PC-3 (cell line): ENCODE measurements at regions not wholly inside any gene's neighbourhood (a gene's known extent, or its start where the extent isn't known, plus 50 kb on each side); places are given as distances from the start of the nearest gene placed in this dataset.
A peak's percentile ranks its signal among the peaks of the same experiment; 100 is the strongest.

Experiments used
- ATAC-seq: fragments of 200-7000 bp; cut with Tn5 transposase; 2 replicates; pipeline ENCODE4 v1.9.1; 2020; ENCODE audit warnings: mild to moderate bottlenecking, moderate library complexity
- BruUV-seq: library from RNA; stranded (reverse); fragments of 400-500 nt; replicated peaks from 2 replicates; lab custom pipeline; 2021; lab: Mats Ljungman, UMichigan
- CTCF ChIA-PET: fragments of 300-600 bp; sonication (Branson Sonifier 250); formaldehyde crosslinking; loops from one replicate; lab custom pipeline; 2022; ENCODE audit warnings: antibody characterized with exemption; lab: Charles Lee
- POLR2A ChIA-PET: fragments of 300-600 bp; sonication (Branson Sonifier 250); formaldehyde crosslinking; loops from one replicate; lab custom pipeline; 2022; ENCODE audit warnings: antibody characterized with exemption; ENCODE audit not compliant: unreplicated experiment; lab: Charles Lee
- DNase-seq: peaks from one replicate; pipeline ENCODE4 v3.0.0-alpha.2; 2015
- H2AFZ ChIP-seq: fragments of 300-600 bp; sonication (generic); 2 replicates; pipeline ENCODE4 v1.6.0; 2016; ENCODE audit warnings: antibody characterized with exemption, low read length
- H3F3A ChIP-seq: fragments of 300-600 bp; sonication (generic); one replicate; pipeline ENCODE4 v1.6.0; 2017; ENCODE audit warnings: antibody characterized with exemption, low read length, control low read depth, mild to moderate bottlenecking; ENCODE audit not compliant: unreplicated experiment
- H3K27ac ChIP-seq: fragments of 300-600 bp; sonication (generic); 2 replicates; pipeline ENCODE4 v1.5.1; 2016; ENCODE audit warnings: mild to moderate bottlenecking, low read length
- H3K27me3 ChIP-seq: fragments of 300-600 bp; sonication (generic); 2 replicates; pipeline ENCODE4 v1.6.1; 2016; ENCODE audit warnings: low read length, mixed read lengths
- H3K36me3 ChIP-seq: fragments of 300-600 bp; sonication (generic); 2 replicates; pipeline ENCODE4 v1.6.1; 2016; ENCODE audit warnings: low read depth, mixed run types, low read length, mixed read lengths
- H3K4me1 ChIP-seq: fragments of 300-600 bp; sonication (generic); 2 replicates; pipeline ENCODE4 v1.5.1; 2016; ENCODE audit warnings: low read length; ENCODE audit not compliant: insufficient read depth
- H3K4me2 ChIP-seq: fragments of 300-600 bp; sonication (generic); 2 replicates; pipeline ENCODE4 v1.6.0; 2016; ENCODE audit warnings: low read length
- H3K4me3 ChIP-seq: fragments of 300-600 bp; sonication (generic); 2 replicates; pipeline ENCODE4 v1.5.1; 2016; ENCODE audit warnings: mild to moderate bottlenecking, low read length, mixed read lengths
- H3K79me2 ChIP-seq: fragments of 300-600 bp; sonication (generic); 2 replicates; pipeline ENCODE4 v1.6.1; 2017; ENCODE audit warnings: low read length, mixed read lengths
- H3K9ac ChIP-seq: fragments of 300-600 bp; sonication (generic); 2 replicates; pipeline ENCODE4 v1.6.0; 2016; ENCODE audit warnings: mild to moderate bottlenecking, low read length
- H3K9me2 ChIP-seq: fragments of 300-600 bp; sonication (generic); replicated peaks from 2 replicates; pipeline ENCODE4 v1.6.1; 2016; ENCODE audit warnings: mixed run types, low read length, mixed read lengths
- H3K9me3 ChIP-seq: fragments of 300-600 bp; sonication (generic); 2 replicates; pipeline ENCODE4 v1.6.1; 2016; ENCODE audit warnings: low read length, mixed read lengths
- H4K20me1 ChIP-seq: fragments of 300-600 bp; sonication (generic); 2 replicates; pipeline ENCODE4 v1.6.1; 2016; ENCODE audit warnings: low read length, mixed read lengths
- EZH2 ChIP-seq: fragments of 300-600 bp; sonication (generic); IDR thresholded peaks from one replicate; pipeline ENCODE4 v1.6.1; 2017; ENCODE audit warnings: antibody characterized with exemption, mild to moderate bottlenecking, low read length; ENCODE audit not compliant: unreplicated experiment
- EZH2phosphoT487 ChIP-seq: fragments of 300-600 bp; sonication (generic); IDR thresholded peaks from 2 replicates; pipeline ENCODE4 v1.6.1; 2018; ENCODE audit warnings: mild to moderate bottlenecking, antibody characterized with exemption, low read length, borderline replicate concordance
- intact Hi-C: fragments of 100-400 bp; cut with micrococcal nuclease; formaldehyde crosslinking; loops from 2 replicates; pipeline ENCODE4 v1.9.0; 2023
- TF ChIP-seq, protein P1 (sequence below): fragments of 300-600 bp; sonication (generic); conservative IDR thresholded peaks from 2 replicates; pipeline ENCODE4 v1.5.1; 2017; ENCODE audit warnings: antibody characterized with exemption, low read depth, mild to moderate bottlenecking, low read length

DNA sequence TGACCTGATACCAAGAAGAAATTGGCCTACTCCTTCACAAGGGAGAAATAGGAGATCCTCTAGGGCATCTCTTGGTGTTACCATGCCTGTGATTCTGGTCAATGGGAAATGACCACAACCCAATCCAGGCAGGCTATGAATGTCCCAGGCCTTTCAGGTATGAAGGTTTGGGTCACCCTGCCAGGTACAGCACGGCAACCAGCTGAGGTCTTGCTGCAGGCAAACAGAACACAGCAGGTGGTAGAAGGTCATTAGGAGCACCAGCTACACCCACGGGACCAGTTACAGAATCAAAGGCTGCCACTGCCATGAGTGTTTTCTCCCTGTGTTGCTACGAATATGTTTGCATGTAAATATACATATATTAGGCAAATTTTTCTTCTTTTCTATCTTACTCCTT, 202.3 kb downstream of the ERMARD start:
- DNase-seq = no peak
- Histone ChIP-seq H4K20me1 (no peaks in the 10 kb centered on the region), H3K27ac (no peak overlapping the region), H3K9ac (no peak overlapping the region), H3K4me1 (no peaks in the 10 kb centered on the region; the same call in 1 of the 2 replicates), H2AFZ (no peak overlapping the region), H3K79me2 (no peaks in the 10 kb centered on the region), H3K27me3 (no peaks in the 10 kb centered on the region), H3F3A (no peaks in the 10 kb centered on the region), H3K9me3 (no peaks in the 10 kb centered on the region), H3K36me3 (no peaks in the 10 kb centered on the region), H3K4me2 (no peak overlapping the region), H3K4me3 (no peak overlapping the region), H3K9me2 (no peaks in the 10 kb centered on the region)
- no TSS peak for BruUV-seq
- ATAC-seq = no peak
- no peak for TF ChIP-seq EZH2phosphoT487
- TF ChIP-seq, protein P1, sequence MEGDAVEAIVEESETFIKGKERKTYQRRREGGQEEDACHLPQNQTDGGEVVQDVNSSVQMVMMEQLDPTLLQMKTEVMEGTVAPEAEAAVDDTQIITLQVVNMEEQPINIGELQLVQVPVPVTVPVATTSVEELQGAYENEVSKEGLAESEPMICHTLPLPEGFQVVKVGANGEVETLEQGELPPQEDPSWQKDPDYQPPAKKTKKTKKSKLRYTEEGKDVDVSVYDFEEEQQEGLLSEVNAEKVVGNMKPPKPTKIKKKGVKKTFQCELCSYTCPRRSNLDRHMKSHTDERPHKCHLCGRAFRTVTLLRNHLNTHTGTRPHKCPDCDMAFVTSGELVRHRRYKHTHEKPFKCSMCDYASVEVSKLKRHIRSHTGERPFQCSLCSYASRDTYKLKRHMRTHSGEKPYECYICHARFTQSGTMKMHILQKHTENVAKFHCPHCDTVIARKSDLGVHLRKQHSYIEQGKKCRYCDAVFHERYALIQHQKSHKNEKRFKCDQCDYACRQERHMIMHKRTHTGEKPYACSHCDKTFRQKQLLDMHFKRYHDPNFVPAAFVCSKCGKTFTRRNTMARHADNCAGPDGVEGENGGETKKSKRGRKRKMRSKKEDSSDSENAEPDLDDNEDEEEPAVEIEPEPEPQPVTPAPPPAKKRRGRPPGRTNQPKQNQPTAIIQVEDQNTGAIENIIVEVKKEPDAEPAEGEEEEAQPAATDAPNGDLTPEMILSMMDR = no peak
- no peak for TF ChIP-seq EZH2
- ChIA-PET CTCF (no interaction called here), POLR2A (no interaction called here)
- intact Hi-C loops = loop anchor here (5.0 kb wide), 1 partner anchor 564 kb away; no protein-coding TSS in a partner anchor

GRCh38 chr6:169950558-169950957, 199.1 kb downstream of the ERMARD start:
- H3K79me2 ChIP-seq = no peaks in the 10 kb centered on the region
- no TSS peak for BruUV-seq
- H3K9ac ChIP-seq = no peak overlapping the region
- DNase-seq = peak; percentile 38
- TF ChIP-seq EZH2phosphoT487 = no peak
- TF ChIP-seq, protein P1 = peak; percentile 51
- H3K9me2 ChIP-seq = no peaks in the 10 kb centered on the region
- H3K4me2 ChIP-seq = no peak overlapping the region
- H3K36me3 ChIP-seq = no peaks in the 10 kb centered on the region
- no peaks in the 10 kb centered on the region for H3F3A ChIP-seq
- no peaks in the 10 kb centered on the region for H4K20me1 ChIP-seq
- no peak overlapping the region for H3K4me3 ChIP-seq
- H3K4me1 ChIP-seq = no peaks in the 10 kb centered on the region
- no peak overlapping the region for H2AFZ ChIP-seq
- no peak for ATAC-seq
- intact Hi-C loops = loop anchor here (1.0 to 5.0 kb wide), 2 partner anchors 343 to 567 kb away; no protein-coding TSS in a partner anchor
- H3K9me3 ChIP-seq = no peaks in the 10 kb centered on the region
- CTCF ChIA-PET = no interaction called here
- no peak overlapping the region for H3K27ac ChIP-seq
- POLR2A ChIA-PET = no interaction called here
- H3K27me3 ChIP-seq = no peaks in the 10 kb centered on the region

DNA sequence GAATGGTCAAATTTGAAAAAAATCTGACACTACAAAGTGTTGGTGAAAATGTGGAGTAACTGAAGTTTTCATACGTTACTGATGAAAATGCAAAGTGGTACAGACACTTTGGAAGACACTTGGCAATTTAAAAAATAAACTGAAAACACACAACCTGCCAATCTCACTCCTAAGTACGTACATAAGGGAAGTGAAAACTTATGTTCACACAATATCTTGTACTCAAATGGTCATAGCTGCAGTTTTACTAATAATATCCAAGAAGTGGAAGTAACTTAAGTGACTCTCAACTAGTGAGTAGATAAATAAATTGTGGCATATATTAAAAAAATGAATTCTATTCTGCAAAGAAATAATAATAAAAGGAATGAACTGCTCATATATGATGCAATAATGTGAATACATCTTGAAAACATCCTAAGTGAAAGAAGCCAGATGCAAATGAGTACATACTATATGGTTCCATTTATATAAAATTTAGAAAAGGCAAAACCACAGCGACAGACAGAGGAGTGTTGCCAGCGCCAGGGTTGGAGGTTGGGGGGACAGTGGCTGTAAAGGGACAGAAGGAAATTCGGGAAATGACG, 198.2 kb downstream of the ERMARD start:
- H4K20me1 ChIP-seq = no peaks in the 10 kb centered on the region
- ATAC-seq (no peak), DNase-seq (no peak)
- H2AFZ ChIP-seq = no peak overlapping the region
- TF ChIP-seq EZH2 = no peak
- no peak for TF ChIP-seq EZH2phosphoT487
- TF ChIP-seq, protein P1 = no peak
- H3K36me3 ChIP-seq = no peaks in the 10 kb centered on the region
- intact Hi-C loops = loop anchor here (1.0 to 5.0 kb wide), 2 partner anchors 344 to 568 kb away; no protein-coding TSS in a partner anchor
- POLR2A ChIA-PET = no interaction called here
- H3K4me2 ChIP-seq = no peak overlapping the region
- BruUV-seq = no TSS peak
- no peak overlapping the region for H3K4me3 ChIP-seq
- no peaks in the 10 kb centered on the region for H3K27me3 ChIP-seq
- H3F3A ChIP-seq = no peaks in the 10 kb centered on the region
- H3K9ac ChIP-seq = no peak overlapping the region
- no peaks in the 10 kb centered on the region for H3K9me2 ChIP-seq
- CTCF ChIA-PET = no interaction called here
- H3K79me2 ChIP-seq = no peaks in the 10 kb centered on the region
- H3K9me3 ChIP-seq = no peaks in the 10 kb centered on the region
- H3K27ac ChIP-seq = no peak overlapping the region
- peaks cover 1% of the 10 kb centered on the region; the same call in 1 of the 2 replicates for H3K4me1 ChIP-seq
